ENCODE measurements at regions not wholly inside any gene's neighbourhood (a gene's known extent, or its start where the extent isn't known, plus 50 kb on each side); places are given as distances from the start of the nearest gene placed in this dataset.

- Histone ChIP-seq H3K4me3 (ENCODE audit: low read depth, low read length, poor library complexity, severe bottlenecking) (no peak overlapping the region), H2AFZ (ENCODE audit: low read length) (no peak overlapping the region), H4K20me1 (ENCODE audit: insufficient read depth, low read length) (no peaks in the 10 kb centered on the region), H3K79me2 (ENCODE audit: insufficient read depth, low read length) (no peaks in the 10 kb centered on the region), H3F3A (ENCODE audit: insufficient read depth, low read length) (no peaks in the 10 kb centered on the region), H3K4me1 (ENCODE audit: insufficient read depth, low read length, severe bottlenecking) (no peaks in the 10 kb centered on the region), H3K36me3 (ENCODE audit: insufficient read depth, low read length) (no peaks in the 10 kb centered on the region), H3K9me2 (ENCODE audit: low read depth, low read length) (no peaks in the 10 kb centered on the region), H3K9ac (ENCODE audit: low read length) (no peak overlapping the region), H3K4me2 (ENCODE audit: low read length) (no peak overlapping the region), H3K9me3 (ENCODE audit: low read length) (no peaks in the 10 kb centered on the region), H3K27ac (ENCODE audit: low read depth, low read length, poor library complexity, severe bottlenecking) (no peak overlapping the region), H3K27me3 (ENCODE audit: insufficient read depth, low read length) (no peaks in the 10 kb centered on the region)
- no peak for TF ChIP-seq EZH2 (IDR thresholded peaks at IDR 0.05; ENCODE audit: borderline replicate concordance, low read length)
- TF ChIP-seq, protein P1, sequence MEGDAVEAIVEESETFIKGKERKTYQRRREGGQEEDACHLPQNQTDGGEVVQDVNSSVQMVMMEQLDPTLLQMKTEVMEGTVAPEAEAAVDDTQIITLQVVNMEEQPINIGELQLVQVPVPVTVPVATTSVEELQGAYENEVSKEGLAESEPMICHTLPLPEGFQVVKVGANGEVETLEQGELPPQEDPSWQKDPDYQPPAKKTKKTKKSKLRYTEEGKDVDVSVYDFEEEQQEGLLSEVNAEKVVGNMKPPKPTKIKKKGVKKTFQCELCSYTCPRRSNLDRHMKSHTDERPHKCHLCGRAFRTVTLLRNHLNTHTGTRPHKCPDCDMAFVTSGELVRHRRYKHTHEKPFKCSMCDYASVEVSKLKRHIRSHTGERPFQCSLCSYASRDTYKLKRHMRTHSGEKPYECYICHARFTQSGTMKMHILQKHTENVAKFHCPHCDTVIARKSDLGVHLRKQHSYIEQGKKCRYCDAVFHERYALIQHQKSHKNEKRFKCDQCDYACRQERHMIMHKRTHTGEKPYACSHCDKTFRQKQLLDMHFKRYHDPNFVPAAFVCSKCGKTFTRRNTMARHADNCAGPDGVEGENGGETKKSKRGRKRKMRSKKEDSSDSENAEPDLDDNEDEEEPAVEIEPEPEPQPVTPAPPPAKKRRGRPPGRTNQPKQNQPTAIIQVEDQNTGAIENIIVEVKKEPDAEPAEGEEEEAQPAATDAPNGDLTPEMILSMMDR (IDR thresholded peaks at IDR 0.05; ENCODE audit: low read length): no peak
Observed at GRCh38 chr5:167123126-167123525, 1168.3 kb upstream of the WWC1 start.

- Histone ChIP-seq H3K4me1 (ENCODE audit: insufficient read depth, low read length, severe bottlenecking) (no peaks in the 10 kb centered on the region), H3K79me2 (ENCODE audit: insufficient read depth, low read length) (no peaks in the 10 kb centered on the region), H3K27ac (ENCODE audit: low read depth, low read length, poor library complexity, severe bottlenecking) (no peak overlapping the region), H3K4me3 (ENCODE audit: low read depth, low read length, poor library complexity, severe bottlenecking) (no peak overlapping the region), H2AFZ (ENCODE audit: low read length) (no peak overlapping the region), H3F3A (ENCODE audit: insufficient read depth, low read length) (no peaks in the 10 kb centered on the region), H3K36me3 (ENCODE audit: insufficient read depth, low read length) (no peaks in the 10 kb centered on the region), H3K27me3 (ENCODE audit: insufficient read depth, low read length) (no peaks in the 10 kb centered on the region), H3K9me2 (ENCODE audit: low read depth, low read length) (no peaks in the 10 kb centered on the region), H3K4me2 (ENCODE audit: low read length) (no peak overlapping the region), H4K20me1 (ENCODE audit: insufficient read depth, low read length) (no peaks in the 10 kb centered on the region), H3K9me3 (ENCODE audit: low read length) (no peaks in the 10 kb centered on the region), H3K9ac (ENCODE audit: low read length) (no peak overlapping the region)
- TF ChIP-seq EZH2 (IDR thresholded peaks at IDR 0.05; ENCODE audit: borderline replicate concordance, low read length): no peak
- TF ChIP-seq, protein P1 (IDR thresholded peaks at IDR 0.05; ENCODE audit: low read length): no peak
Observed at GRCh38 chr5:167128581-167128980, 1162.9 kb upstream of the WWC1 start.

DNA sequence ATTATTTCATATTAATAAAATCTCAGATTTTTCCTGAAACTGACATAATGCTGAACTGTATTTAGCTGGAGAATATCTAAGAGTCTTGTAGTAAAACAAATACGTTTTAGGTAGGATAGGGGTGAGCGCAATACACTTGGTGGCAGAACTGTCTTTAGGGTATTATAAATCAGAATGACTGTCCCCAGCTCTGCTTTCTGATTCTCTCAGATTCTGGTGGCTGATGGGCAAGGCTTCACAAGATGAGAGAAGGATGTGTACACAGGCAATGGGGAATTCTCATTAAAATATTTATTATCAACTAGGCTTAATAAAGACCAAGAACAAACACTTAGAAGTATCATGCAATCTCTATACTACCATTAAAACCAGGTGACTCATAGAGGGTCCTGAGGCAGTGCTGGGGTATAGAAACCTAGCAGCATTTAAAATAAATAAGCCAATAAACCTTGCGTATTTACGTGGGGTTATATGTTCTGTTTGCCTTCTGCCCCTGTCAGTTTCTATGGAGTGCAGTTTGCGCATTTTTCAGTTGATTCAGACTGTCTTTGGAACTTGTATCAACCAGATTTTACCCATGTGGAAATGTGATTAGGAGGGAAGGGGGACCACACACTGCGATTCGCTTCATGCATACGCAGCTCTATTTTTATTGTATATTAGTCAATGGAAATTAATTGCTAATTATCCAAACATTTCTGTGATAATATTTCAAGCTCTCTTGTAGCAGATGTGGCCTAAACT is 1150.7 kb upstream of the WWC1 start:
- TF ChIP-seq, protein P1 (IDR thresholded peaks at IDR 0.05; ENCODE audit: low read length): no peak
- no peak for TF ChIP-seq EZH2 (IDR thresholded peaks at IDR 0.05; ENCODE audit: borderline replicate concordance, low read length)
- no peaks in the 10 kb centered on the region for H3K4me1 ChIP-seq (ENCODE audit: insufficient read depth, low read length, severe bottlenecking)
- H3K4me2 ChIP-seq (ENCODE audit: low read length): no peak overlapping the region
- H3K9me2 ChIP-seq (ENCODE audit: low read depth, low read length): no peaks in the 10 kb centered on the region
- H3K9ac ChIP-seq (ENCODE audit: low read length): no peak overlapping the region
- H2AFZ ChIP-seq (ENCODE audit: low read length): no peak overlapping the region
- no peaks in the 10 kb centered on the region for H4K20me1 ChIP-seq (ENCODE audit: insufficient read depth, low read length)
- no peaks in the 10 kb centered on the region for H3K36me3 ChIP-seq (ENCODE audit: insufficient read depth, low read length)
- no peaks in the 10 kb centered on the region for H3K79me2 ChIP-seq (ENCODE audit: insufficient read depth, low read length)
- H3F3A ChIP-seq (ENCODE audit: insufficient read depth, low read length): no peaks in the 10 kb centered on the region
- H3K27me3 ChIP-seq (ENCODE audit: insufficient read depth, low read length): no peaks in the 10 kb centered on the region; the same call in 1 of the 2 replicates
- no peak overlapping the region for H3K4me3 ChIP-seq (ENCODE audit: low read depth, low read length, poor library complexity, severe bottlenecking)
- no peaks in the 10 kb centered on the region for H3K9me3 ChIP-seq (ENCODE audit: low read length)
- no peak overlapping the region for H3K27ac ChIP-seq (ENCODE audit: low read depth, low read length, poor library complexity, severe bottlenecking)
